Transverse colon (tissue), 4 donors: ENCODE measurements at regions not wholly inside any gene's neighbourhood (a gene's known extent, or its start where the extent isn't known, plus 50 kb on each side); places are given as distances from the start of the nearest gene placed in this dataset.

ENCODE experiments used
- DNase-seq: peaks from one replicate; pipeline ENCODE4 v3.0.0-alpha.2; 2019
- H3K27ac ChIP-seq, 4 donors: fragments of 200-600 bp; sonication (generic); 2 replicates each; pipeline ENCODE4 v1.5.1; 2016 to 2018; ENCODE audit warnings: inconsistent platforms in 4 of 4
- H3K27me3 ChIP-seq: fragments of 200-600 bp; sonication (generic); 2 replicates; pipeline ENCODE4 v1.5.1; 2017; ENCODE audit warnings: inconsistent platforms
- H3K36me3 ChIP-seq, 4 donors: fragments of 200-600 bp; sonication (generic); 2 replicates each; pipeline ENCODE4 v1.5.1; 2017 to 2019; ENCODE audit warnings: inconsistent platforms in 4 of 4
- H3K4me1 ChIP-seq, 4 donors: fragments of 200-600 bp; sonication (generic); 2 replicates each; pipeline ENCODE4 v1.5.1; 2017 to 2020; ENCODE audit warnings: inconsistent platforms in 4 of 4
- H3K4me3 ChIP-seq, 4 donors: fragments of 200-600 bp; sonication (generic); 1 replicate in 1 of 4; 2 replicates in 3 of 4; pipeline versions ENCODE4 v1.5.1 to v1.6.1; 2017 to 2019; ENCODE audit warnings: inconsistent platforms in 4 of 4
- H3K9me3 ChIP-seq, 2 donors: fragments of 200-600 bp; sonication (generic); 2 replicates each; pipeline ENCODE4 v1.5.1; 2017 to 2019; ENCODE audit warnings: inconsistent platforms in 2 of 2
- EP300 ChIP-seq: sonication (generic); formaldehyde crosslinking; IDR thresholded peaks from one replicate; pipeline ENCODE4 v1.6.1; 2017; ENCODE audit warnings: antibody characterized with exemption, low read depth
- POLR2A ChIP-seq: fragments of 450-650 bp; IDR thresholded peaks from one replicate; pipeline ENCODE4 v1.6.1; 2016; ENCODE audit warnings: antibody characterized with exemption, mild to moderate bottlenecking, moderate library complexity
- POLR2AphosphoS5 ChIP-seq, 3 donors: sonication (generic); formaldehyde crosslinking; IDR thresholded peaks; one replicate each; pipeline ENCODE4 v1.6.1; 2016; ENCODE audit warnings: antibody characterized with exemption in 3 of 3
- WGBS, 2 donors: methylation state at CpG; one replicate each; pipeline ENCODE4 v1.1.5; 2018; ENCODE audit warnings: low coverage in 1 of 2; 5-methylcytosine and 5-hydroxymethylcytosine counted together
- in situ Hi-C, 4 donors: fragments of 200-750 bp; cut with MboI; loops; one replicate each; pipeline versions ENCODE4 v1.15.0 to v1.15.1; 2017; ENCODE audit warnings: low sequenced_read_pairs in 3 of 4, low pct_ligation_motif_present in 1 of 4, low pct_unique_long_range_greater_than_20kb in 1 of 4
- intact Hi-C: fragments of 100-400 bp; cut with DNase I; formaldehyde crosslinking; loops from one replicate; pipeline ENCODE4 v1.15.1; 2023; ENCODE audit warnings: low total_unique reads
- TF ChIP-seq, protein P1 (sequence below), 5 experiments: fragments of 200-600 bp in 3 of 5; fragments of 450-650 bp in 2 of 5; sonication (generic) in 3 of 5; IDR thresholded peaks; 1 replicate in 2 of 5; 2 replicates in 3 of 5; pipeline ENCODE4 v1.5.1; 2016 to 2017; ENCODE audit warnings: antibody characterized with exemption in 5 of 5, inconsistent platforms in 3 of 5, mild to moderate bottlenecking in 2 of 5, moderate library complexity in 1 of 5

DNA sequence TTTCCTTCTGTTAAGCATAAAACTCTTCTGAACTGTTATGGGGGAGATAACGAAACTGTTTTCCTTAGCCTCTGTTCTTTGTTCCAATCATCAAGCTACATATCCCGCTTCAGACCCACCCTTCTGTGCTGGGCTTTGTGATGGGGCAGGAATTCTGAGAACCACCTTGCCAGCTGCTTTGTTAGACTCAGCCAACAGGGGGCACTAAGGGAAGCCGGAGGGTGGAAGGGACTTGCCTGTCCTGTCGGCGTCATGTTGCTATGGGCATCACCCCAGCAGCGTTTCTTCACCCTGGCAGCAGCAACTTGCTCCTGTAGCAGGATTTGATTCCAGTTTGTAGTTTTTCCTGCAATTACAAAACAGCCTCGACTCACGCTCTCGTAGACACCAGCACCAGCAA lies 169.1 kb downstream of the CAAP1 start:
- TF ChIP-seq, protein P1, sequence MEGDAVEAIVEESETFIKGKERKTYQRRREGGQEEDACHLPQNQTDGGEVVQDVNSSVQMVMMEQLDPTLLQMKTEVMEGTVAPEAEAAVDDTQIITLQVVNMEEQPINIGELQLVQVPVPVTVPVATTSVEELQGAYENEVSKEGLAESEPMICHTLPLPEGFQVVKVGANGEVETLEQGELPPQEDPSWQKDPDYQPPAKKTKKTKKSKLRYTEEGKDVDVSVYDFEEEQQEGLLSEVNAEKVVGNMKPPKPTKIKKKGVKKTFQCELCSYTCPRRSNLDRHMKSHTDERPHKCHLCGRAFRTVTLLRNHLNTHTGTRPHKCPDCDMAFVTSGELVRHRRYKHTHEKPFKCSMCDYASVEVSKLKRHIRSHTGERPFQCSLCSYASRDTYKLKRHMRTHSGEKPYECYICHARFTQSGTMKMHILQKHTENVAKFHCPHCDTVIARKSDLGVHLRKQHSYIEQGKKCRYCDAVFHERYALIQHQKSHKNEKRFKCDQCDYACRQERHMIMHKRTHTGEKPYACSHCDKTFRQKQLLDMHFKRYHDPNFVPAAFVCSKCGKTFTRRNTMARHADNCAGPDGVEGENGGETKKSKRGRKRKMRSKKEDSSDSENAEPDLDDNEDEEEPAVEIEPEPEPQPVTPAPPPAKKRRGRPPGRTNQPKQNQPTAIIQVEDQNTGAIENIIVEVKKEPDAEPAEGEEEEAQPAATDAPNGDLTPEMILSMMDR (IDR thresholded peaks at IDR 0.05), result peak in 3 of 5 experiments; percentile 27 to 41 (median 35)
- no peak for TF ChIP-seq EP300
- Histone ChIP-seq H3K27ac (no peak overlapping the region), H3K4me3 (no peak overlapping the region), H3K9me3 (no peaks in the 10 kb centered on the region), H3K4me1 (no peaks in the 10 kb centered on the region), H3K27me3 (no peaks in the 10 kb centered on the region), H3K36me3 (no peaks in the 10 kb centered on the region)
- in situ Hi-C loops, result no loop called here
- WGBS, 2 donors, result 31% methylated on average over 9 of the region's 9 CpGs; no CpG with 5 or more reads in 1 of the 2 donors
- DNase-seq, result peak; percentile 52
- intact Hi-C loops, result no loop called here

GRCh38 chr9:26722755-26723154 lies 169.8 kb downstream of the CAAP1 start:
- Histone ChIP-seq H3K27me3 (no peaks in the 10 kb centered on the region), H3K4me1 (no peaks in the 10 kb centered on the region), H3K27ac (no peak overlapping the region), H3K9me3 (no peaks in the 10 kb centered on the region), H3K36me3 (no peaks in the 10 kb centered on the region), H3K4me3 (no peak overlapping the region)
- DNase-seq, result no peak
- 53 to 66% methylated on average over 6 of the region's 6 CpGs for WGBS, 2 donors
- intact Hi-C loops, result no loop called here
- in situ Hi-C loops, result no loop called here
- no peak for TF ChIP-seq EP300
- TF ChIP-seq POLR2A, result no peak
- TF ChIP-seq, protein P1 (IDR thresholded peaks at IDR 0.05), result no peak
- no peak for TF ChIP-seq POLR2AphosphoS5 (IDR thresholded peaks at IDR 0.05)

DNA sequence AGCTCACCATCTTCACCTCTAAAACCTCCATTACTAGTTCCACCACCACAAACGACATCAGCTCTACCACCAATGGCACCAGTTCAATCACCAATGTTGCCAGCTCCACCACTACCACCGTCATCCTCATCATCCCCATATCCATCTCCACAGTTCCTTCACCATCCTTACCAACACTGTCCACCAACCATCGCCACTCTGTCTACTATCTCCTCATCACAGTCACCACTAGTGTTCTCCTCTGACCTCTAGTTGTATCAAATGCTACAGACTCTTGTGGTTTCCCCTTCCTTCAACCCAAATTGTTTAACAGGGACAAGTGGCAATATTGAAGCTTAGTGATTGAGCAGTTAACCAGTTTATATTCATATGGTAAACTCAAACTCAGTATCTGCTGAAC lies 182.6 kb downstream of the CAAP1 start:
- intact Hi-C loops (no loop called here), in situ Hi-C loops (no loop called here)
- no peaks in the 10 kb centered on the region for H3K4me1 ChIP-seq
- no peaks in the 10 kb centered on the region for H3K9me3 ChIP-seq
- no peak overlapping the region for H3K27ac ChIP-seq
- H3K4me3 ChIP-seq, result no peak overlapping the region
- H3K36me3 ChIP-seq, result no peaks in the 10 kb centered on the region
- TF ChIP-seq POLR2AphosphoS5 (IDR thresholded peaks at IDR 0.05) (no peak), POLR2A (no peak), EP300 (no peak)
- TF ChIP-seq, protein P1 (IDR thresholded peaks at IDR 0.05), result no peak
- DNase-seq, result no peak
- H3K27me3 ChIP-seq, result no peaks in the 10 kb centered on the region
- WGBS, 2 donors, result 78% methylated on average over 3 of the region's 3 CpGs

- no peak overlapping the region for H3K27ac ChIP-seq
- no peaks in the 10 kb centered on the region for H3K9me3 ChIP-seq
- TF ChIP-seq, protein P1 (IDR thresholded peaks at IDR 0.05), result no peak
- no peak for TF ChIP-seq POLR2AphosphoS5 (IDR thresholded peaks at IDR 0.05)
- TF ChIP-seq POLR2A, result no peak
- no peak for TF ChIP-seq EP300
- no peaks in the 10 kb centered on the region for H3K4me1 ChIP-seq
- no peaks in the 10 kb centered on the region for H3K27me3 ChIP-seq
- intact Hi-C loops (no loop called here), in situ Hi-C loops (no loop called here)
- no peak overlapping the region for H3K4me3 ChIP-seq
- H3K36me3 ChIP-seq, result no peaks in the 10 kb centered on the region
- WGBS, 2 donors, result 84 to 93% methylated on average over 3 of the region's 3 CpGs
- DNase-seq, result no peak
Measured at GRCh38 chr9:26706223-26706622, 186.4 kb downstream of the CAAP1 start.
